Astrocyte (in vitro differentiated cells and primary cell): ENCODE measurements at regions not wholly inside any gene's neighbourhood (a gene's known extent, or its start where the extent isn't known, plus 50 kb on each side); places are given as distances from the start of the nearest gene placed in this dataset.

Source experiments
- CTCF ChIP-seq: IDR thresholded peaks from 2 replicates; pipeline ENCODE4 v1.5.1; 2011; ENCODE audit warnings: low read depth, mild to moderate bottlenecking, inconsistent platforms, low read length, moderate library complexity; ENCODE audit not compliant: insufficient read depth
- EZH2 ChIP-seq: IDR thresholded peaks from 2 replicates; pipeline ENCODE4 v1.6.1; 2012; ENCODE audit warnings: mild to moderate bottlenecking, low read length, inconsistent platforms; ENCODE audit not compliant: insufficient read depth

- no peak for TF ChIP-seq CTCF
- no peak for TF ChIP-seq EZH2
Measured at GRCh38 chr12:46443594-46444263, 71.2 kb upstream of the SLC38A2 start.
